HG03280 (cell line): ENCODE measurements at regions not wholly inside any gene's neighbourhood (a gene's known extent, or its start where the extent isn't known, plus 50 kb on each side); places are given as distances from the start of the nearest gene placed in this dataset.
"Not testable (repeated sequence)": the region's sequence is repeated elsewhere in the genome, so short reads cannot be mapped to it uniquely, and the experiment has no call there.

Experiments
- ATAC-seq: cut with Tn5 transposase; IDR thresholded peaks from one replicate; pipeline ENCODE4 v1.9.1; 2021; ENCODE audit warnings: mild to moderate bottlenecking, moderate library complexity; ENCODE audit not compliant: unreplicated experiment

DNA sequence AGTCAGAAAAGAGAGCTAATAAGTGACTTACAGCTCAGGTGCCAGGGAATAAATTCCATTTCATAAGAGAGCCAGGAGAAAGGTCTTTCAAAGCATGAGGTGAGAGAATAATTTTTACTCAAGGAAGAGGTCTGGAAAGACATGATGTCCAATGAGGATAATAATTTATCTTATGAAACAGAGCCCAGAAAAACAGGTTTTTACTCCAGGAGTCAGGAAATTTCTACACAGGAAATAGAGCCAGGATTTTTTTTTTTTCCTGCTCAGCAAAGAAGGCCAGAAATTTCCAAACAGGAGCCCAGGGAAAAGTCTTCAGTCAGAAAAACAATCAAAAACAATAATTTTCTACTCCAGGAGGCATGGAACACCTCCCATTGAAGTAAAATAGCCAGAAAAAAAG, 1185.7 kb upstream of the TSPY4 start:
- no peak for ATAC-seq

DNA sequence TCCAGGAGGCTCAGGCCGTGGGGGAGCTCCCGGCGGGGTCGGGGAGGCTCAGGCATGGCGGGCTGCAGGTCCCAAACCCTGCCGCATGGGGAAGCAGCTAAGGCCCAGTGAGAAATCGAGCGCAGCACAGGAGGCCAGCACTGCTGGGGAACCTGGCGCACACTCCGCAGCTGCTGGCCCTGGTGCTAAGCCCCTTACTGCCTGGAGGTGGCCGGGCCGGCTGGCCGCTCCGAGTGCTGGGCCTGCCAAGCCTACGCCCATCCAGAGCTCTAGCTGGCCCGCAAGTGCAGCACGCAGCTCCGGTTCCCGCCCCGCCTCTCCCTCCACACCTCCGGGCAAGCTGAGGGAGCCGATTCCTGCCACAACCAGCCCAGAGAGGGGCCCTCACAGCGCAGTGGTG, 1208.7 kb upstream of the TSPY4 start:
- no peak for ATAC-seq

DNA sequence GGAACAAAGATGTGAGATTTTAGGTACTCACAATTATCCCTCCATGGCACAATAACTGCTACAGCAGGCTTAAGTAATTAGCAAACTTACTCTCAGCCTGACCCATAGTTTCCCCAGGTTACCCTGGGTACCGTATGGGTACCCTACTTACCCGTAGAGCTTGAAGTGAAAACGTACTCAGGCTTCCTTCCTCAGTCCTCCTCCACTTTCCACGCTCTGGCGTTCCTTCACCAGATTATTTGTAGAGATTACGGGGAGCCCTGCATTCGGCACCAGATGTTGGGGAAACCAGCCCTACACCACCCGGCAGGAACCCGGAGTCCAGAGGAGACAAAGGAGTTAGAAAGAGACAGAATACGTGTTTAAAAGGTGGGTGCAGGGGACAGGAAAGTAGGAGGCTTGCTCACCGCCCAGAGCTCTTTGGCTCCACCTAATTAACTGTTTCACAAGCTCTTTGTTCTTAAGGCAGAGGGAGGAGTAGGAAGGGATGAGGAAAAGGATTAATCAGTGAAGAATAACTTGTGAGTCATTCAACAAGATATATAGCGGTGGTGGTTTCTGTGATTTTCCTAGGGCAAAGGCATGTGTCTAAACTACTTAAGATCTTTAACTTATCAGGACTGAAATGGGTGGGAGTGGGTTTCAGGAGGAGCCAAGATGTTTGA, 1211.2 kb upstream of the TSPY4 start:
- no peak for ATAC-seq

DNA sequence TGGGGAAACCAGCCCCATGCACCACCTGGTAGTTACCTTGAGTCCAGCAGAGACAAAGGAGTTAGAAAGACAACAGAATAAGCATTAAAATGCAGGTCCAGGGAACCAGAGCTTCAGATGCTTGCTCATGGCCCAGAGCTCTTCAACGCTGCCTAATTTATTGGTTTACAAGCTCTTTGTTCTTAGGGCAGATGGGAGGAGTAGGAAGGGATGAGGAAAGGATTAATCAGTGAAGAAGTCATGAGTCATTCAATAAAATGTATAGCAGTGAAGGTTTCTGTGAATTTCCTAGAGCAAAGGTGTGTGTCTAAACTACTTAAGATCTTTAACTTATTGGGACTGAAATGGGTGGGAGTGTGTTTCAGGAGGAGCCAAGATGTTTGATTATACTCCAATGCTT, 1210.3 kb upstream of the AMELY start:
- no peak for ATAC-seq

DNA sequence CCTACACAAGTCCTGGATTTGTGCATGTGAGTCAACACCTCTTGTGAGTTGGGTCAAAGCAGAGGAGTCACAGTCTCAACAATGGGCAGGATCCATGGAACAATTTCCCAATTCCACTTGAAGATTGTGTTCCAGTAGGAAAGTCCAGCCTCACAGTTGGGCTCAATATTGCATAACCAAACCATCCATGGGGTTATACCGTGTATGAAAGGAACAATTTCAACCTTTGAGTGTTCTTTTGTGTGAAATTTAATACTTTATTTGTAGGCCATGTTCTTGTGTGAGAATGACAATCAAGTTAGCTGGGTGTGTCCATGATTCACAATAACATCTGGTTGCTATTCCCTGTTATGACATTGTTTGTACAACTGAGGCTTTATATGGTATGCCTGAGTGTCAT, 1182.9 kb upstream of the AMELY start:
- no peak for ATAC-seq

DNA sequence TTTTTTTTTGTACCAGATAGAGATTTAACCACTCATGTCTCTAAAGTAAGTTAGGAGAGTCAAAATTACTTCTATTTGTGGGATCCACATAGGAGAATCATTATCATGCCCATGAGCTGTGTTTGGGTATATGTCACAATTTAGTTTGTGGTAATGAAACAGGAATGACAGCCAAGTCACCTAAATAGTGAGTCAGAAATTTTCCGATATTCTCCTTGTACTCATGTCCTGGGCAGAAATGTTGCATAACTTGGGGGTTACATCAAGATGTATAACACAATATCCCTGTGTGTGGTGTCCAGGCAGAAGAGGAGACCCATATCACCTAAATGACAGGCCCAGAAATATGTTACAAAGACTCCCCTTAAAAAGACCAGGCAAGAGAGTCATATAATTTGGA, 1181.4 kb upstream of the AMELY start:
- ATAC-seq: no peak

DNA sequence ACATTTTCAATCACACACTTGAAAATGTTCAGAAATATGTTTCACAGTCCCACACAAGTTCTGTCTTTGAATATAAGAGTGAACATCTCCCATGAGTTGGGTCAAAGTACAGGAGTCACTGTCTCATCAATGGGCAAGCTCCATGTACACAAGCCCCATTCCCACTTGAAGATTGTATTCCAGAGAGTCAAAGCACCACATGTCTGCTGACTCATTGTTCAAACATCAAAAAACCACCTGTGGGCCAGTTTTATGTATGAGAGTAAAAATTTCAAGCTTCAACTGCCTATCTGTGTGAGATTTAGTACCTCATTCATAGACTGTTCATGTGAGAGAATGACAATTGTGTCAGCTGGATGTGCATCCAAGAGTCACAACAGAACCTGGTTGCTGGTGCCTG, 1174.4 kb upstream of the AMELY start:
- ATAC-seq: no peak

DNA sequence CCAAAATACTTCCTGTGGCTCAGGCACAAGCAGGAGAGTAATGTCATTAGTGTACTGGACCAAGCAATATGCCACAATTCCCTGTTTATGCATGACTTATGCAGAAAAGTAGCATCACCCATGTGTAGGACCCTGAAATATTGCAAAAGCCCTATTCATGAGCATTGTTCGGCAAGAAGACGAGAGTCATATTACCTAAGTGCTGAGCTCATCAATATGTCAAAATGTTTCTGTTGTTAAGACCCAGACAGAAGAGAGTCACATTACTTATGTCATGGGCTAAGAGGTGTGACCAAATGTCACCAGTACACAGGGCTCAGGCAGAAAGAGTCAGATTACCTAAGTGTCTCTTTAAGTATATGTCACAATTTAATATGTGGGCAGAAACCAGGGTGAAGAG, 1172.6 kb upstream of the AMELY start:
- no peak for ATAC-seq

DNA sequence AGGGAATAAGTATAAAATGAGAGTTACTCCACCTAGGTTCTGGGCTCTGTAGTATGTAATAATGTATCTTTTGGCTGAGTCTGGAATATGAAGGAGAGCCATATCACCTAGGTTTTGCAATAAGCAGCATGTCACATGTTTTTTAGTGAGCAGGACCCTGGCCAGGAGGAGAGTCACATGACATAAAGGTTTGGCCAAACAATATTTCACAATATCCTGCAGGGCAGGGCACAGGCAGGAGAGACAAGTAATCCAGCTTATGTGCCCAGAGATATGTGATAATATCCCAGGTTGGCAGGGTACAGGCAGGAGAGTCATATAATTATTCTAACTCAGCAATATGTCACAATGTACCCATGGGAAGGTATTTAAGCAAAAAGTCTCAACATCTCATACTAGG, 1169.6 kb upstream of the AMELY start:
- ATAC-seq: no peak

DNA sequence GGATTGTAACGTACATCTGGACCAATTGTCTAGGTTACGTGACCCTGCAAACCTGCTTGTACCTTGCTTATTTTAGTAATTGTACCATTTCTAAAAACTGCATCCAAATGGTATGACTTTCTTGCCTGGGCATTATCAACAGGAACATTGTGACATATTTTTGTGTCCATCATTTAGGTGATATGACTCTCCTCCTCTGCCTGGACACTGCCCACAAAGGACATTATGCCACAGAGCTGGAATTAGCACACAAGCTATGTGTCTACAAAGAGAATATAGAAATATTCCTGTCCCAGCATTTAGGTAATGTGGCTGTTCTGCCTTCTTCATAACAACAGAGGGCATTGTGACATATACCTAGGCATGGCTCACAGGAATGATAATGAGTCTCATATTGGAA, 1153.7 kb upstream of the AMELY start:
- no peak for ATAC-seq

DNA sequence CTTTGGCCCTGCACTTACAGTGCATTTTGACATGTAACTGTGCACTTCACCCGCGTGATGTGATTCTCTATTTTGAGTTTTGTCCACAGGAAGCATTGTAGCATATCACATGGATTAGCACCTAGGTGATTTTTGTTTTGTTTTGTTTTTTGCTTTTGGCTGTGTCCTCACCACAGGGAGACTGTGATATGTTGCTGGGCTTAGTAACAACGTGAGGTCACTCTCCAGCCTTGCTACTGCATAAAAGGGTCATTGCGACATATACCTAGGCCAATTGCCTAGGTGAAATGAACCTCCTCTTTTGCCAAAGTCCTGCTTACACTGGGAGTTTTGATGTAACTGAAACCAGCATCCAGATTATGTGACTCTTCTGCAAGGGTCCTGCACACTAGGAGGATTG, 1152.9 kb upstream of the AMELY start:
- no peak for ATAC-seq

DNA sequence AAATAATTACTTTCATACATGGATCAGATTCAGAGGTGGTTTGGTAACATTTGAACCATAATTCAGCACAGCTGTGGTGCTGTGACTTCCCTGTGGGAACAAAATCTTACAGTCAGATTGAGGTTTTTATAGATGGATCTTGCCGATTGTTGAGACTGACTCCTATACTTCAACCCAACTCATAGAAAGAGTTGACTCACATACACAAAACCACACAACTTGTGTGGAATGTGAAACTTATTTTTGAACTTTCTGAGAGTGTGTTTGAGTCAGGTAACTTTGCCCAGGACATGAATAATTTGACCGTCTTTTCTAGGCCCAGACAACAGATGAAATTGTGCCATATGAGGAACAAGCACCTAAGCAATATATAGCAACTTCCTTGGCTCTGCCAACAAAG, 1152.4 kb upstream of the AMELY start:
- no peak for ATAC-seq

DNA sequence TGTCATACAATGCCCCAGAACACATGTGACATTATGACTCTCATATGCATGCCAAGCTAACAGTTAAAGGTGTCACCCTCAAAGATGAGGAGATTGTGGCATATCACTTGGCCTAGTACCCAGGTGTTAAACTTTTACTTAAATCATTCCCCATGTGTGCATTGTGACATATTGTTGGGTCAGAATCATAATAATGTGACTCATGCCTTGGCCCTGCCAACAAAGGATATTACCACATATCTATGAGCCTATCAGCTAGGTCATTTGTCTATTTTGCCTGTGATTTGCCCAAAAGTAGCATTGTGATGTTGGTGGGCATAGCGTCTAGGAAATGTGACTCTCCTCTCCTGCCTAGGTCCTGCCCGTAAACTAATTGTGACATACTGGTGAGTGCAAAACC, 1147.1 kb upstream of the AMELY start:
- no peak for ATAC-seq

DNA sequence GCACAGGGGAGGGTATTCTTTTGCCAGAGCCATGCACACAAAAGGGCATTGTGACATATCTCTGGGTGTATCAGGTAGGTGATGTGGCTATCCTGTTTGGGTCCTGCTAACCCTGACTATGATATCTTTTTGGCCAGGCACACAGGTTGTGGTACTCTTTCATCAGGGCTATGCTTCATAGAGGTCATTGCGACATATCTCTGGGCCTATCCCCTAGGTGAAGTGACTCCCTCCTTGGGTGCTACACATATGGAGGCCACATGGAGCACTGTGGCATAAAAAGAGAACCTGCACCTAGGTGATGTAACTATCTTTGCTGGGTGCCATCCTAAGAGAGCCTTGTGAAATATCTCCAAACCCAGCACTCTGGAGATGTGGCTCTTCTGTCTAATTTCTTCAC, 1139.8 kb upstream of the AMELY start:
- ATAC-seq: no peak

DNA sequence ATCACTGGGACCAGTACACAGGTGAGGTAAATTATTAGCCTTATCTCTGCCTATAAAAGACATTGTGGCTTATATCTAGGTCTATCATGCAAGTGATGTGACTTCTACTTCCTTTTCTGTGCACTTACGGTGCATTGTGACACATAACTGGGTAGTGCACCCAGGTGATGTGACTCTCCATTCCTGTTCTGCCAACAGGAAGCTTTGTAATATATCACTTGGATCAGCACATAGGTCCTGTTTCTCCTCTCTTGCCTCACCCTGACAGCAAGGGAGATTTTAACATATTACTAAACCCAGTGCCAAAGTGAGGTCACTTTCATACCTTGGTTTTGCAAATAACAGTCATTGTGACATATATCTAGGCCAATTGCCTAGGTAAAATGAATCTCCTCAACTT, 1129.7 kb upstream of the AMELY start:
- ATAC-seq: no peak

DNA sequence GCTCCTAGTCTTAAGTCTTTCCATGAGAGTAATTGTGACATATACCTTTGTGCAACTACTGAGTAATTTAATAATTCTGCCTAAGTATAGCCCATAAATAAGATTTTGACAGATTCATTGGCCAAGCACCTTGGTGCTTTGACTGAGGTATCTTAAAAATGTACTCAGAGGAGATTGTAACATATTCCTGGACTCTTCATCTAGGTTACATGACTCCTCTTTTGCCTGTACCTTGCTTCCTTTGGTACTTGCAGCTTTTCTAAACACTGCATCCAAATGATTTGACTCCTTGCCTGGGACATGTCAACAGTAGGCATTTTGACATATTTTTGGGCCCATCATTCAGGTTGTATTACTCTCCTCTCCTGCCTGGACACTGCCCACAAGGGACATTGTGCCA, 1125.0 kb upstream of the AMELY start:
- no peak for ATAC-seq

DNA sequence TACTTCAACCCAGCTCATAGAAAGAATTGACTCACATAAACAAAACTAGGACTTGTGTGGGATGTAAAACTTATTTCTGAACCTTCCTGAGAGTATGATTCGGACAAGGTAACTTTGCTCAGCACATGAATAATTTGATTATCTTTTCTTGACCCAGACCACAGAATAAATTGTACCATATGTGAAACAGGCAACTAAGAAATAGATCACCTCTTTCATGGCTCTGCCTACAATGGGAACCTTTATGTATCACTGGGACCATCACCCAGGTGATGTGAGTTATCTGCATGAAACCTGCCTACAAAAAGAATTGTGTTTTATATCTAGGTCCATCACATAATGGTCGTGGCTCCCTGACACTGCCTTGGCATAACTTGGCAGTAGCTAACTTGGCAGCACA, 1124.1 kb upstream of the AMELY start:
- ATAC-seq: no peak

DNA sequence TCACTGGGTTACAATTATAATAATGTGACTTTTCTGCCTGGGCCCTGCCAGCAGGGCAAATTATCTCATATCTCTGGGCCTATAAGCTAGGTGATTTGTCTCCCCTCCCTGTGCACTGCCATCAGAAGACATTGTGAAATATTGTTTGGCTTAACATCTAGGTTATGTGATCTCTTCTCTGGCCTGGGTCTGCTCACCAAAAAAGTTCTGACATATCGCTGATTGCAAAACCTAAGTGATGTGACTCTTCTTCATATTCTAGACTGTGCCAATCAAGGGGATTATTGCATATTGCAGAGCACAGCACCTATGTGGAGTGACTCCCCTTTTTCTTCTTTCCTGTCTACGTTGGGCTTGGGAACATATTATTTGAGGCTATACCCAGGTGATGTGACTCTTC, 1123.1 kb upstream of the AMELY start:
- no peak for ATAC-seq

DNA sequence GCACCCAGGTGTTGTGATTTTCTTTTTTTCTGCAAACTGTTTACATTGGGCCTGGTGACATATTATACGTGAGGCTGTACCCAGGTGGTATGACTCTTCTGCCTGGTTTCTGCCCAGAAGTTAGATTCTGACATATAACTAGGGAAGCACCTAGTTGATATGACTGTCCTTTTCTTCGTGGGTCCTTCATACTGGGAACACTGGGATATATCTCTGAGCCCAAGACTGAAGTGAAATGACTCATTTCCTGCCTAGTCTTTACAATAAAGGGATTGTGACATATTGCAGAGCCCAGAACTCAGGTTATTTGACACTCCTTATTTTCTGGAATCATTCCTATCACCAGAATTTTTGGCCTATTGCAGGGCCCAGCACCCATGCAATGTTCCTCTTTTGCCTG, 1121.6 kb upstream of the AMELY start:
- ATAC-seq: no peak

DNA sequence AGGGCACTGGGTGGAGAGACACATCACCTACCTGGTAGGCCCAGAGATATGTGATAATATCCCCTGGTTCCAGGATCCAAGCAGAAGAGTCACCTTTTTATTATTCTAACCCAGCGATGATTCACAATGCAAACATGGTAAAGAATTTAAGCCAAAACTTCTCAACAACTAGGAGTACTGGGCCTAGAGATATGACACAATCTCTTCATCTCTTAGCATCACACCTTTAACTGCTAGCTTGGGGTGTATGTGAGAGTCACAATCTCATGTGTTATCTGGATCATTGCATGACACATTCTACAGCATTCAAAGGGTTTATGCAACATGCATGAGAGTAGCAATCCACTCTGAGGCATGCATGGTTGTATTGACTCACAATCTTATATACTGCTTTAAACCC, 1109.0 kb upstream of the AMELY start:
- ATAC-seq: no peak

DNA sequence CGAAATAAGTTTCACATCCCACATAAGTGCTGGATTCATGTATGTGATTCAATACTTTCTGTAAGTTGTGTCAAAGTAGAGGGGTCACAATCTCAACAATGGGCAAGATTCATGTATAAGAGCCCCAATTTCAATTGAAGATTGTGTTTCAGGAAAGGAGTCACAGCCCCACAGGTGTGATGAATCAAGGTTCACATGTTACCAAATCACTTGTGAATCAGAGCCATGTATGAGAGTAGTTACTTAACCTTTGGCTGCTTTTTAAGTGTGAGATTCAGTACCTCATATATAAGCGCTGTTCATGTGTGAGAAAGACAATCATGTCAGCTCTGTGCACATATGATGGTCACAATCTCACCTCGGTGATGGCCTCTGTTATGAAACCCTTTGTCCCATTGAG, 1100.0 kb upstream of the AMELY start:
- no peak for ATAC-seq

DNA sequence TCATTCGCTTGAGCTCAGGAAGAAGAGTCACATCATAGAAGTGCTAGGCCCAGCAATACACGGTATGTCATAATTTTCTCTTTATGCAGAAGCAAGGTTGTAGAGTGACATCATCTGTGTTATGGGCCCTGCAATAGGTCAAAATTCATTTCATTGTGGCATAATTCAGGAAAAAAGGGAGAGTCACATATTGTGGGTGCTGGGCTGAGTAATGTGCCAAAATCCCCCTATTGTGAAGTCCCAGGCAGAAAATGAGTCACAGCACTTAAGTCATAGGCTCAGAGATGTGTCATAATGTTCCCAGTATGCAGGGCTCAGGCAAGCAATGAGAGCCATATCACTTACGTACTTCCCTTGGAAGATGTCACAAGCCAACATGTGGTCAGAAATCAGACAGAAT, 1092.6 kb upstream of the AMELY start:
- no peak for ATAC-seq

DNA sequence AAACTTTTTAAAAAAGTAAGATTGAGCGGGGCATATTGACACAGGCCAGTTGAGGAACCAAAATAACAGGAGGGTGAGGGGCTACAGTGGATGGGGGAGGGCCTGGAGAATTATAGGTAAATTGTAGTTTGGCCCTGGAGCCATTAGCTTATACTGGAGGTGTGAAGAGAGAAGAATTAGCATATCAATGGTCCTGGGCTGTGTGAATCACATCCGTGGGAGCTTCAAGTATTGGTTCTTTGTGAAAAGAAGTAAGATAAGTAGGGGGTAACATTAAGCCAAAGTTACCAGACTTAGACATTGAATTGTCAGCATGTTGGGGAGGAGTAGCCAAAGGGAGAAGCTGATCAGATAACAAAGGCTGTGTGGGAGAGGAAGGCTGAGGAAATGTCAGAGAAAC, 1085.2 kb upstream of the AMELY start:
- no peak for ATAC-seq

DNA sequence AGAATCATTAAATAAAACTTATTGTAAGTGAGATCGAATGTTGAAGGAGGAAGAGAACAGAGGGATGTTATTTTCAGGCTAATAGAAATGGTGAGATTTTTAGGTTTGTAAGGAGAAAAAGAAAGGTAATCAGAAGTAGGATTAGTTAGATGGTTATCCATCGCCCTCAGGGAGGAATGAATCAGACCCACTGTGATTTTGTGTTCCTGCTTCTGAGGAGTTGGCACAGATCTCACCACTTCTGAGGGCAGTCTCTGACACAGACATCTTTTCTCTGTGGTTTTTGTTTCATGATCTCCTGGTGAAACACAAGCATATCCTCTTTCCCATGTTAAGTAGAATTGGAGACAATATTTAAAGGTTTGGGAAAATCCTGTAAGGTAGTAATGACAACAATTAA, 1083.2 kb upstream of the AMELY start:
- not testable (repeated sequence) for ATAC-seq
